GM19463 (cell line): ENCODE measurements at regions not wholly inside any gene's neighbourhood (a gene's known extent, or its start where the extent isn't known, plus 50 kb on each side); places are given as distances from the start of the nearest gene placed in this dataset.

ENCODE experiments used
- ATAC-seq: cut with Tn5 transposase; IDR thresholded peaks from one replicate; pipeline ENCODE4 v1.9.1; 2021; ENCODE audit warnings: mild to moderate bottlenecking, moderate library complexity; ENCODE audit not compliant: unreplicated experiment

DNA sequence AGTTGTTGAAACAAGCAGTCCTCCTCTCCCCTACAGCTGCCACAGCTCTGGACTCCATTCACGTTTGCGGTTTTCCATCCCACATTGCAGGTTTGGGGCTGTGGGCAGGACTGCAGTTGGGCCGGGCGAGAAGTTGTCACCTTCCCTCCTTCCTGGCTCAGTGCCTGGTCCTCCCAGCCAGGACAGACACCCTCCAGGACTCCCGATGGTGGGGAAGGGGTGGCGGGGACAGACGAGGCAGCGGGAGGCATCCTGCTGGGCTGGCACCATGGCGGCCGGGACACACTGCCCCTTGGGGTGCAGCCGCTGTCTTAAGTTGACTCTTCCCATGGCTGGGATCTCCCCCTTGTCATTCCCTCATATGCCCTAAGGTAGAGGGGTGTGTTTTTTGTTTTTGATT lies 615.2 kb downstream of the BRD1 start:
- ATAC-seq: no peak

DNA sequence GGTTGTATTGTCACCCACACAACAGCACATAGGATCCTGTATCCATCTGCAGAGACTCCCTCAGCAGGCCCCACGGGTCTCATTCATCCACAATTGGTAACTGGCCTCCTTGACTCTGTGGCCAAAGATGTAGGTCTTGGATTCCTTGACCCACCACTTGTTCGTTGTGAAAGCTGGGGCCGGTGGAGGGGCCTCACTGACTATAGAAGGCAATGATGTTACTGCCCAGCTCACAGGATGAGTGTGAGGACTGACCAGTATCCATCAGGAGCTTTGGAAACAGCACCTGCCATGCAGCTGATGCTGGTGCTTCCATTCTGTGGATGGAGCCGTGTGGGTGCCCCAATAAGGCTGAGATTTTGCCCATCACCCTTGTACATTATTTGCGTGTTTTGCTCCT lies 615.7 kb downstream of the BRD1 start:
- no peak for ATAC-seq

DNA sequence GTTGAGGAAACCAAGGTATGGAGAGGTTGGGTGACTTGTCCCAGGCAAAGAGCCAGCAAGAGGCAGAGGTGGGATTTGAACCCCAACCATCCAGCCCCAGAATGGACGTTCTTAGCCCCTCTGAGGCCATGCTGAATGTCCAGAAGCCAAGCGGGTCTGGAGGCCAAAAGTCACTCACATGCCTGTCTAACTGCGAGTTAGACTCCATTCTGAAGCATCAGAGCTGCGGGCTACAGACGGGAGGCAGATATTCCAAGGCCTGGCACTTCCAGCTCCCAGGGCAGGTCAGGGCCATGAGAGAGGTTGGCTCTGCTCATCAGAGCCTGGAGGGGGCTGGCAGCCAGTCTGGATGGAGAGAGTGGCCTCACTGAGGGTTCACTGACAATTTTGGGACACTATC lies 616.5 kb downstream of the BRD1 start:
- no peak for ATAC-seq

DNA sequence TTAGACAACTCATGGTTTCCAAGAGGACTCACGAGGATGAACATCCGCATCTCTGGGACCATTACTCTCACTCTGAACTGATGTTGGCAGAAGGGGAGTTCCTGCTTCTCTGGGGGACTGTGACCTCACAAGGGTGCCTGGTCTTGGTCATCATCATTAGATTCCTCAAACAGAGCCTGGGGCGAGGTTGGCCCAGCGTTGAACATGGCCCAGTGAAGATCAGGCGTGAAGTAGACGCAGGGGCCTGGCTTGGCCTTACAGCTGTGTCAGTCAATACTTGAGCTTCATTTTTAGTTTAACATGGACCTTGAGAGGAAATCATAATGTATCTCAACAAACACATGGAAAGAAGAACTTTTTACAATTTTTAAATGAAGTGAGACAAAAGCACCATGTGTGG lies 617.1 kb downstream of the BRD1 start:
- ATAC-seq: no peak

DNA sequence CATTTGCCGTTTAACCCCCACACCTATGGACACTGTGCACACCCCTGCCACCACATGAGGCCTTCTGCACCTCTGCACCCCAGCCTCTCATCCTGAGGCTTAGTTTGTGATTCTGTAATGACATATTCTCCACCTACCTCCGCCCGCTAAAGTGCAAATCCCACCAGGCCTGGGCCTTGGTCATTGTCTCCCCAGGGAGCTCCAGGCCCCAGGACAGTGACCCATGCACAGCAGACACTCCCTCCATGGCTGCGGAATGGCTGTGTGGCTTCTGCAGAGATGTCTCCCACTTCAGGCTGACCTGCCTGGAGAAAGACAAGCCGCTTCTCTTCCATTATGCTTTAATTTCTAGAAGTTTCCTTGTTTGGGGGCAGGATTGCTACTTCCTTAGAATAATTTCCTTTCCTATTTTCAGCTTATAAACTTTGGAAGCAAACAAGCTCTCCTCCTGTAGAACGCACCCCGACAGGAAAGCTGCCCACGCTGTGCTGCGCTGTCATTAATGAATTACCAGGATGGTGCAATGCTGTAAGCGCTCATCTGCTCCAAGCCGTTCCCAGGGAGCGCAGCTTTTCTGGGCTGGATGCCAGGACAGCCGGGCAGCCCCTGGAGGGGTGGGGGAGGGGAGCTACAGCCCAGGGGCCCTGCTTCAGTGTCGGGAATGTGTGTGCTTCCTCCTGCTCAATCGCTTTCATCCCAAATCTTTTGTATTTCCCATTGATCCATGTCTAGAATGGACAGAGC lies 618.0 kb downstream of the BRD1 start:
- ATAC-seq: no peak

DNA sequence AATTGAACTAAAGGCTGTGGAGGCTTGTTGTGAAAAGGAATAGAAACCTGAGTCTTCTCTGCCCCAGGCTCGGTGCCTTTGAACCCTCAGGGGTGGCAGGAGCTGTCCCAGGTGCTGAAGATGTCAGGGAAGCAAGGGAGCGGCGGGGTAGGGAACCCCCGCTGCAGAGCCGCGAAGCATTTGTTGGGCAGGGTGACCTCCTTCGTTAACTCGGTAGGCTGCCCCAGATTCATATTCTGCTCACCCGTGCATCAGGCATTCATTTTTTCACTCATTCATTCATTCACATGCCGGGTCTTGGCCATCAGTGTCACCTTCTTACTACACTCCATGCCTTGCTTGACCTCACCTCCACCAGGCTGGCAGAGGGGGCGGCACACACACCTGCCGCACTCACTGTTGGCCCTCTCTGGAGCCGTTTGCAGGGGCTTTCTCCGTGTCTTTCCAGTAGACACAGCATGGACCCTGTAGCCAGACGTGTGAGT lies 618.9 kb downstream of the BRD1 start:
- no peak for ATAC-seq

DNA sequence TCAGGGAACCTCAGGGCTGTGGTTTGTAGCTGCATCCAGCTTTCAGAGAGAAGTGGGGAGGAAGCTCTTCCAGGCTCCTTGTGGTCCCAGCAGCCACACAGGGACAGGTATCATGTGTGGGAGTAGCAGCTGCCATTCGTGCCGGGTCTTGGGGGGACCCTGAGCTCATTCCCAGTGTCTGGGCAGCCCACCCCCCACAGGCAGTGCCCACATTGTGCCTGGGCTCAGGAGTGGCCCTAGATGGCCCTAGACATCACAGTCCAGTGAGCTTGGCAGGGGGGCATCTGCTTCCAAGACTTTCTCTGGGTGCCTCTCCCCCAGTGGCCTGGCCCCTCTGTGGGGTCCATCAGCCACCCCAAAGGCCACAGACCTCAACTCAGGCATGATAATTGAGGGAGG lies 619.7 kb downstream of the BRD1 start:
- no peak for ATAC-seq

DNA sequence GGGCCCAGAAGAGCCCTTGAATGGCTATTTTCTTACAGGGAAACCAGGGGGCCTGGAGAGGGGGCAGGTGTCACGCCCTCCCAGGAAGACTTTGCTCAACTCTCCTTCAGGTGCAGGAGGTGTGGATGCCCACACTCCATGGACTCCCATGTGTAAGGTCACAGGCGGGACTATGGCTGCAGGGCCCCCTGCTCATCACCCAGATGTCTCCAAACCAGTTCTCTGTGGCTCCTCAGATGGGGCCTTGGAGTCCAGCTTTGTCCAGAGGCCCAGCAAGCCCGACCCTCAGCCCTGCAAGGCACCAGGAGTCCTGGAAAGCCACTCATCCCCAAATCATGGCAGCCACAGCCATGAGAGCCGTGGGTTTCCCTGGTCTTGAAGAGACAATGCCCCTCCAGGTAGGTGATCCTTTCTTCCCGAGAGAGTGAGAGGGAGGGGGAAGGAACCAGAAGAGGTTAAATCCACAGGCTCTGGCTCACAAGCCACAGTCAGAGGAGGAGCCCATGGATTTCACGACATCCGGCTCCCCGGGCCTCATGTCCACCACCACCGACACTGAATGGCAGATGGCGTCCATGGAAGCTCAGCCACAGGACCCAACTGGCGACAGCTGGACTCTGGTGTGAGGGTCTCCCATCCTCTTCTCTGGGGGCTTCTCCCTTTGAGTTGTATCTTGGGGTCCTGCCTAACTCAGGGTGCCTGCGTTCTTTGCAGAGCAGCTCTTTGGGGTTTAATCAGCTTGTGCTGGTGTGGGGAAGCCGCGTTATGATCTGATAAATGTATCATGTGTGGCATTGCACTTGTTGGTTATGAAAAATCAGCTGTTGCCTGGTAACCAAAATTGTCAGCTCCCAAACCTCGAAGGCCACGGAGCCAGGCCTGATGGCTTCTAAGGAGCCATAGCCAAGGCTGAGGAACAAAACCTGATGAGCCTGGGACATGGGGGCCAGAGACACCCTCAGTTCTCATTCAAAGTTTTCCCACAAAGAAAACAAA lies 620.4 kb downstream of the BRD1 start:
- no peak for ATAC-seq

DNA sequence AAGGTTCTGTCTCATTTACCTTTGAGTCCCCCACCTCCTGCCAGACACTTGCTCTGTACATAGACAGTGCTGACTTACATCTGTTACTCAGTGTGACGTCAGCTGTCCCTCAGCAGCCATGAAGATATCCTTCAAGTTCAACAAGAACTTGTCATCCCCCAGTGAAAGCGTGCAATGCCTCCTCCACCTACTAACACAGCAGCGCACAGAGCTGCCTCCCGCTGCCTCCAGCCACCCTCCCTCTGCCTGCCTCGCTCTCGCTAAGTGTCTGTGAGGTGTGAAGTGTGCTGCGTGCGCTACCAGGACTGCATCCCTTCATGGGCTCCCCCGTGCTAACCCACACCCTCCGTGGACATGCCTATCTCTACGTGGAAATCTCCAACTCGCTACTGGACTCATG lies 621.4 kb downstream of the BRD1 start:
- ATAC-seq: no peak

DNA sequence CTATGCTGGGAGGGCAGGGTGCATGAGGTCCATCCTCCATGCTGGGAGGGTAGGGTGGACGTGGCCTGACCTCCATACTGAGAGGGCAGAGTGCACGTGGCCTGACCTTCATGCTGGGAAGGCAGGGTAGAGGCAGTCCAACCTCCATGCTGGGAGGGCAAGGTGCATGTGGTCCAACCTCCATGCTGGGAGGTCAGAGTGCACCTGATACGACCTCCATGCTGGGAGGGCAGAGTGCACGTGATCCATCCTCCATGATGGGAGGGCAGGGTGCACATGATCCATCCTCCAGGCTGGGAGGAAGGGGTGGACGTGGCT lies 622.2 kb downstream of the BRD1 start:
- ATAC-seq: no peak

DNA sequence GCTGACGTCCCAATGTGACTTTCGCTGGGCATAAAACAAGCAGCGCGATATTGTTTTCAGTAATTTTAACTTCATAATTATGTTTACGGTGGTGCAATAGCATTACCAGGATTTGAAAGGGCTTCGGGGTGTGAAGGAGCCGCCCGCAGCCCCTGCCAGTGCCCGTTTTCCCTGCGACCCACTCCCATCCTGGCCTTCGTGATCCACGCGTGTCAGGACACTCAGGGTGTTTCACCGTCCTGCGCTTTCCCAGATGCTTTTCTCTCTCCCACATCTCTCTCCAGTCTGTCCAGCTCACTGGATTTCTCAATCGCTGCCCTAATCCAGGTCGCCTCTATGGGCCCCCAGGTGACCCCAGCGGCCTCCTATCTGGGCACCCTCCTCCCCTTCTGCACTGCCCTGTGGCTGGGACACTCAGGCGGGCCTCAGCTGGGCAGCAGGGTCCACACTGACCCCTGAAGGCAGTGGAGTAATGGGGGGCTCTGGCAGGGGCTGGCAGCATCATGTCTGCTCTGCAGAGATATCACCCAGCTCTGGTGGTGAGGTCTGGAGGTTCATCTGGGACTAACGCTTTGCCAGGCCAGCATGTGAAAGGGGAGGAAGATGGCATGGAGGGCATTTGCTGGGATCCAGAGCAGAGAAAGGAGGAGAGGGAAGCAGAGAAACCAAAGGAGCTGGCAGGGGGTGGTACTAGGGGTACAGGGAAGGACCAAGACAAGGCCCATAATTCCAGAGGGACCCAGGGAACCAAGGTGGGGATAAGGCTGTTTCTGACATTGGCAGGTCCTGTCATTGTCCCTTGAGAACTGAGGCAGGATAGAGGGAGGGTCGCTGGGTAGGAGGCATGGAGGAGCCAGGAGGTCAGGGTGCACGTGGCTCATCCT lies 622.8 kb downstream of the BRD1 start:
- ATAC-seq: no peak

DNA sequence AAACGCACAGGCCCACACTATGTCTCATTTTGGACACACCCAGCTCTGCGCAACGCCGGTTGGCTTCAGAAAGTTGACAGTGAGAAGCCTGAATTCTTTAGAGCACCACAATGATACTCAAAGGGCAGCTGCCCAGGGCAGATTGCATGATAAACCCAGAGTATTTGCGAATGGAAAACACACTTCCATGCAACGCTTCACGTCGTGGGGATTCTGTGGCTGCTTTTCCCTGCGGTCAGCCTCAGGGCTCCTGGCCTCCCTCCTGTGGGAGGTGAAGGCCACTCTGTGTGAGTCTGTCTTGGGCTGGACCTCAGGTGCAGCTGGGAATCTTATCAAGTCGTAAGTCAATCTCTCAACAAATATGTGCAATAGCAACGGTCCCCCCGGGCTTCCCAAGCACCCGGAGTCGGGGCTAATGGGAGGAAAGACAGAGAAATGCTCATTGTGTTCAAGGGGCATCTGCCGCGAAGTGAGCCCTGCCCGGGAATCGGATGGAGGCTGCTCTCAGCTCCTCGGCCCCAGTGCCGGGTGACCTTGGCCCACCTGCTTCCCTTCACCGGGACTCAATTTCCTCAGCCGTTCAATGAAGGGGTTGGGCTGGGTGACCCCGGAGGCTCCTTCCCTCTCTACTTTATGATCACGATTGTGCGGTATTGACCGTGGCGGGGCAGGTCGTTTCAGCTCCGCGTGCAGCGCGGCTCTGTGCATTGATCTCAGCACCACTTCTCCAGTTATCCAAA lies 623.6 kb downstream of the BRD1 start:
- ATAC-seq: no peak

DNA sequence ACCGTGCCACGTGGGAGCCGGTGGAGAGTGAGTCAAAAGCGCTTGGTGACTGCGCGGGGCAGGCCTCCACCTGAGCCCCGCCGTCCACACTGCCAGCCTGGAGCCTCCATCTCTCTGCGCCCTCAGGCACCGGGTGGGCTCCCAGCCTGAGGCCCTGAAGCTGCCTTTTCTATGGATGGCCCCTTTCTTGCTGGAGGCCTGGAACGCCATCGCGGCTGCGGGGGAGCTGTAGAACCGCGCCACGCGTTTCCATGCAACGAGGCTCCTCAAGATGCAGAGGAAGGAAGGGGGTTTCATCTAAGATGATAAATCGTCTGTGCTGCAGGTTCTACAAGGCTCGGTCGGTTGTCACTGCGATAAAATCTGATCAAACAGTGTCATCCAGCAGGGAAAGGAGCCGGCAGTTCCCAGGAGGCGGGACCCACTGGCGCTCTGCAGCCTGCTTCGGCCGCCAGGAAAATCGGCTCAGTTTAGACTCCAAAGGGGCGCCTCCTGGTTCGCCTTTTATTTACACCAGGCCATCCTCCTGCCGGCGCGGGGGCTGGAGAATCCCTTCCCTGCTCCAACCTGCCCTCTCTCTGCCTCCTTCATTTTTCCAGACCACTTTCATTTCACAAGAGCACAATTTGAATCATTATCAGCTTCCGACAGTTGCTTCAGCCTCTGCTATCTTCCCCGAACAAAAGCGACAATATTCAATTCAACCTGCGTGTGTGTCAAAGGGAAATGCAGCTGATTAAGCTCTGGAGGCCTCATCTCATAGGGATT lies 624.4 kb downstream of the BRD1 start:
- no peak for ATAC-seq

DNA sequence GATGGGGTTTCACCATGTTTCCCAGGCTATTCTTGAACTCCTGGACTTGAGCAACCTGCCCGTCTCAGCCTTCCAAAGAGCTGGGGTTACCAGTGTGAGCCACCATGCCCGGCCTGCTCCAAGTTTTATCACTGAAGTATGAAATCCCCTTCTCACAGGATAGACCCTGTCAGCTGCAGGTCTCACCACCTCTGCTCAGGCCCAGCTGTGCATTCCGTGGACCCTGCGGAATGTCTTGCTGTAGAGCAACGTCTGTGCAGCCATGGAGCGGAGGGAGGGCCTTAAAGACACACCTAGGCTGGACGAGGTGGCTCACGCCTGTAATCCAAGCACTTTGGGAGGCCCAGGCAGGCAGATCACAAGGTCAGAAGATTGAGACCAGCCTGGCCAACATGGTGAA lies 625.4 kb downstream of the BRD1 start:
- ATAC-seq: no peak

DNA sequence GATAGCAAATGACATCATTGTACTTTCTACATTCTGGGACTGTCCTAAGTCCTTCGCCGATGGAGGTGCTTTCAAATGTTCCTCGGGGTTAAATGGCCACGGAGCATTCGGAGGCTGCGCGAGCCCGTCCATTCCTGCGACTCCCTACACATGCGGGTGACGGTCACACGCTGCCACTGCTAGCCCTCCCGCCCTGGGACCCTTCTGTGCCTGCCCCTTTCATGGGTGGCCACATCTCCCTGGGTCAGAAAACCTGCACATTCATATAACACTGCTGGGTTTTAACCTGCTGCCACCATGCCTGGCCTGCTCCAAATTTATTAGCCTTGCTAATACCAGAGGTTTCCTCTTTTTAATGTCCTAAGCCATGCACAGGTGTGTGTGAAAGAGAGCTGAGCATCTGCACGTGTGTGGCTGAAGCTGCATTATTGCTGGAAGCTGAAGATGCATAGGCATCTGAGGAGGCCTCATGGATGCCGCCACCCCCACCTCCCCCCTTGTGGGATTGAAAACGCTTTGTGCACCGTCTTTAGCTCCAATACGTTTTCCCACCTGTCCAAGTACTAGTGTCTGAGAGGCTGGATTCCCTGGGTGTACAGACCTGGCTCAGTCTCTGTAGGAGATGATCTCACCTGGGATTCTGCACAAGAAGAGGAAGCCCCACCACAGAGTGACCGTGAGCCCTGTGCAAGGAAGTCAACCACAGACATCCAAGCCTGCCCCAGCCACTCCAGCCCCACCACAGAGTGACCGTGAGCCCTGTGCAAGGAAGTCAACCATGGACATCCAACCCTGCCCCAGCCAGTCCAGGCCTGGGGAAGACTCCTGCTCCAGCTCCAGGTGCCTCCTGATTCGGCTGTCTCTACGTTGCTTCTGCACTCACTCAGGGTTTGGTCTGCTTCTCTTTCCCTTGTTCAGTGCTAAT lies 626.4 kb downstream of the BRD1 start:
- ATAC-seq: no peak

DNA sequence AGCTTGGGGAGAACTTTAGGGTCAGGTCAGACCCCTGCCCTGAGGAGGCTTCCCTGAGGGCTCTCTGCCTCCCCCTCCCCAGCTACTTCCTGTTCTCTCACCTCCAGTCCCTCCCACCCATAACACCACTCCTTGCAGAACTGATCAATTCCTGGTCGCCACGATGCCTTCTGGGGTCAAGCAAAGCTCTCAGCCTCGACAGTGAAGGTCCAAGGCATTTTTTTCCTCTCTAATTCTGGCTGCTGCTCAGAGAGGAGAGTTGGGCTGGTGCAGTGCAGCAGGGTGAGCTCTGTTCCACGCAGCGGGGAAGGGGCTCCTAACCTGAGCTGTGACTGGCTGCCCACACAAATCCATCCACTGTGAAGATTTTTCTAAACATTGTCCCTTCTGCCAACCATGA lies 628.4 kb downstream of the BRD1 start:
- no peak for ATAC-seq

DNA sequence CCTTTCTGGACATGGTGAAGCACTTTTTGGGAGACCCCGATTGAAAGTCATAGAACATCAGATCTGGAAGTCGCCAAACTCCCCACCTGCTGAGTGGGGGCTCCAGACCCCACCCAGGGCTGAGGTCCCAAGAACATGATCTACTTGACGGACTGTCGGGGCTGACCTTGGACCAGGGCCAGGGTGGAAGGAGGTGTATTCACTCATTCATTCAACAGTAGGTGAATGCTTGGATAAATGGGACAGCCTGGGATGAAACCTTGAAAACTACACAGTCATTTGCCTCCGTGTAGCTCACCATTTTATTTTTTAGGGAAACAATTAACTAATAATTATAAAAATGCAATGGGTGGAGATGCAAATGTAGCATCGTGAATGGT lies 629.0 kb downstream of the BRD1 start:
- ATAC-seq: no peak

DNA sequence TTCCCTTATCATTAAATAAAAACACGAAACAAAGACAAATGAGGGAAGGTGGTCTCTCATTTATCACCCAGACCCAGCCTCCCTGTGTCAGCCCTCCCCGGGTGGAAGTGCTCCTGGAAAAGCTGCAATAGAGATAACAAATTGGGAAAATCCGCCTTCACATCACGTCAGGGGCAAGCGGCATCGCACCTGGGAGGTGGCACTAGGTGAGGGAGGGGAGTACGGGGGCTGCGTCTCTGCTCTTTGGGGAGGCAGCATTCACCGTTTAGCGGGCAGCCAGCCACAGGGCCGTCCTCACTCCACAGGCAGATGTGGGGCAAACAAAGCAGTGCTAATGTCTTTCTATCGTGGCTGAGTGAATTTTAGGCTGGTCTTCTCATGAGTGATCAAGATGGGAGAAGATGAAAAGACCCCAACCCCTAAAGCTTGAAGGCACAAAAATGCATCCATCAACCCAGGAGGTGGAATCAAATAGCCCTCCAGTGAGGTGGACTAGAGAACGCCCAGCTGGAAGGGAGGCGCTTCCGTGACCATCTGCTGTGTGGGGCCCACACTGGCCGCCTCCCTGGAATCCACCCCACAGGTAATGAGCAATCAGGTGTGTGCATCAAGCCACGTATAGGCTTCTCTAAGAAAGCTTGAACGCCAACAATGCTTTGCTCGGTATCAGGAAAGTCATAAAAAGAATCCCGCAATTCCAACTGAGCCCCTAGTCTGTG lies 629.5 kb downstream of the BRD1 start:
- ATAC-seq: no peak
